ENCODE measurements at regions not wholly inside any gene's neighbourhood (a gene's known extent, or its start where the extent isn't known, plus 50 kb on each side); places are given as distances from the start of the nearest gene placed in this dataset.

DNA sequence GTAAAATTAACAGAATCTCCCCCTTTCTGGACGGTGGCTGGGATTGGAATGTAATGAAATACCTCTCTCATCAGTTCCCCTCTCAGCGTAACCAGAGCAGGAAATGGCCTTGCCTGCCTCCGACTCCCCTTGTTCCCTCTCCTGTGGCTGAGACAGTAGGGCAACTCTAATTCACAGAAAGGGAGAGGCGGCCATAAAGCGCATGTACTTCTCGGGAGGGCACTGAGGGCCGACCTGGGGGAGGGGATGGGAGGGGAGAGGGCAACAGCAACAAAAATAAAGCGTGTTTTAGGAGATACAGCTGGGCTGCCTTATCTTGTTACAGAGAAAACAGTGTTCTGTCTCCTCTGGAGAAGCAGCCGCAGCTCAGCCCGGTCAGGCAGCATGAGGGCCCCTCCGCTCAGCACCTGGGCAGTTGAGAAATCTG lies 783.3 kb upstream of the ARRDC4 start:
- ChIA-PET CTCF (ENCODE audit: low intra/inter-chr PET ratio) (no interaction called here), POLR2A (no interaction called here)
- H3K79me2 ChIP-seq (ENCODE audit: control insufficient read depth, insufficient read depth, low read length), result no peaks in the 10 kb centered on the region
- TF ChIP-seq JUNB (CRISPR knock-in tag; conservative IDR thresholded peaks at IDR 0.05) (no peak), SRSF9 (IDR thresholded peaks at IDR 0.05; ENCODE audit: borderline replicate concordance, low read depth, low read length) (no peak), ILF3 (IDR thresholded peaks at IDR 0.05; ENCODE audit: borderline replicate concordance) (no peak)
- TF ChIP-seq, protein P1, sequence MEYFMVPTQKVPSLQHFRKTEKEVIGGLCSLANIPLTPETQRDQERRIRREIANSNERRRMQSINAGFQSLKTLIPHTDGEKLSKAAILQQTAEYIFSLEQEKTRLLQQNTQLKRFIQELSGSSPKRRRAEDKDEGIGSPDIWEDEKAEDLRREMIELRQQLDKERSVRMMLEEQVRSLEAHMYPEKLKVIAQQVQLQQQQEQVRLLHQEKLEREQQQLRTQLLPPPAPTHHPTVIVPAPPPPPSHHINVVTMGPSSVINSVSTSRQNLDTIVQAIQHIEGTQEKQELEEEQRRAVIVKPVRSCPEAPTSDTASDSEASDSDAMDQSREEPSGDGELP (CRISPR knock-in tag; IDR thresholded peaks at IDR 0.05; ENCODE audit: borderline replicate concordance), result no peak
- TF ChIP-seq, protein P2, sequence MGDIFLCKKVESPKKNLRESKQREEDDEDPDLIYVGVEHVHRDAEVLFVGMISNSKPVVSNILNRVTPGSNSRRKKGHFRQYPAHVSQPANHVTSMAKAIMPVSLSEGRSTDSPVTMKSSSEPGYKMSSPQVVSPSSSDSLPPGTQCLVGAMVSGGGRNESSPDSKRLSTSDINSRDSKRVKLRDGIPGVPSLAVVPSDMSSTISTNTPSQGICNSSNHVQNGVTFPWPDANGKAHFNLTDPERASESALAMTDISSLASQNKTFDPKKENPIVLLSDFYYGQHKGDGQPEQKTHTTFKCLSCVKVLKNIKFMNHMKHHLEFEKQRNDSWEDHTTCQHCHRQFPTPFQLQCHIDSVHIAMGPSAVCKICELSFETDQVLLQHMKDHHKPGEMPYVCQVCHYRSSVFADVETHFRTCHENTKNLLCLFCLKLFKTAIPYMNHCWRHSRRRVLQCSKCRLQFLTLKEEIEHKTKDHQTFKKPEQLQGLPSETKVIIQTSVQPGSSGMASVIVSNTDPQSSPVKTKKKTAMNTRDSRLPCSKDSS (IDR thresholded peaks at IDR 0.05; ENCODE audit: low read depth, partially characterized antibody), result no peak
- 9% methylated on average over 6 of the region's 11 CpGs for WGBS (ENCODE audit: insufficient coverage, low coverage, missing lambda C conversion rate)
- in situ Hi-C loops (cut with MboI) (no loop called here), intact Hi-C loops (cut with micrococcal nuclease) (no loop called here)
- H3K27me3 ChIP-seq (ENCODE audit: control insufficient read depth in 2 of 2, insufficient read depth in 2 of 2, low read length in 2 of 2), result no peaks in the 10 kb centered on the region
- no peak overlapping the region for H3K4me2 ChIP-seq (ENCODE audit: insufficient read depth, low read length)
- H3K36me3 ChIP-seq (ENCODE audit: control insufficient read depth, insufficient read depth, low read length), result no peaks in the 10 kb centered on the region
- FAIRE-seq (no peak), DNase-seq (ENCODE audit: extremely low read depth in 1 of 4, low spot score in 3 of 4) (no peak), ATAC-seq (no peak)
- H3K4me3 ChIP-seq, result no peak overlapping the region
- no peak overlapping the region for H3K9ac ChIP-seq (ENCODE audit: insufficient read depth in 1 of 2, low read depth in 2 of 2, low read length in 2 of 2)
- no TSS peak for BruUV-seq (replicated peaks)
- no peaks in the 10 kb centered on the region for H3K9me1 ChIP-seq (ENCODE audit: control insufficient read depth, insufficient read depth, low read length)
- H3K9me3 ChIP-seq (replicated peaks; ENCODE audit: control insufficient read depth, insufficient read depth, low read depth, low read length), result no peaks in the 10 kb centered on the region
- H4K20me1 ChIP-seq (replicated peaks; ENCODE audit: control insufficient read depth, insufficient read depth, low read length), result no peaks in the 10 kb centered on the region
- H2AFZ ChIP-seq (ENCODE audit: low read depth, low read length), result no peak overlapping the region
- H3K27ac ChIP-seq (ENCODE audit: extremely low read depth, low read depth, low read length), result no peak overlapping the region
- H3K4me1 ChIP-seq (replicated peaks in 1 of 2; ENCODE audit: control insufficient read depth in 2 of 2, insufficient read depth in 2 of 2, low read length in 2 of 2), result no peaks in the 10 kb centered on the region

Data from K562 (cell line).